ENCODE measurements at regions not wholly inside any gene's neighbourhood (a gene's known extent, or its start where the extent isn't known, plus 50 kb on each side); places are given as distances from the start of the nearest gene placed in this dataset.

GRCh38 chr5:4773827-4774317 is 366.3 kb upstream of the ADAMTS16 start:
- DNase-seq (ENCODE audit: low read depth in 1 of 2, low spot score in 1 of 2) = no peak
- Histone ChIP-seq H3K27ac (replicated peaks) (no peak overlapping the region), H3K27me3 (ENCODE audit: insufficient read depth, poor library complexity, severe bottlenecking) (no peaks in the 10 kb centered on the region), H3K4me3 (replicated peaks; ENCODE audit: insufficient read depth, low read length) (no peak overlapping the region)
- TF ChIP-seq CTCF (IDR thresholded peaks at IDR 0.05; ENCODE audit: insufficient read depth, low read length) = no peak
- no peak for TF ChIP-seq GABPA (IDR thresholded peaks at IDR 0.05; ENCODE audit: low read depth)
- no peak for TF ChIP-seq REST (IDR thresholded peaks at IDR 0.05; ENCODE audit: insufficient replicate concordance, low read depth)
- TF ChIP-seq SPI1 (IDR thresholded peaks at IDR 0.05; ENCODE audit: borderline replicate concordance, low read depth) = no peak
- no peak for TF ChIP-seq POLR2AphosphoS5 (IDR thresholded peaks at IDR 0.05; ENCODE audit: low read depth)

- DNase-seq (ENCODE audit: low read depth in 1 of 2, low spot score in 1 of 2) = no peak
- TF ChIP-seq GABPA (IDR thresholded peaks at IDR 0.05; ENCODE audit: low read depth) (no peak), POLR2AphosphoS5 (IDR thresholded peaks at IDR 0.05; ENCODE audit: low read depth) (no peak), REST (IDR thresholded peaks at IDR 0.05; ENCODE audit: insufficient replicate concordance, low read depth) (no peak), CTCF (IDR thresholded peaks at IDR 0.05; ENCODE audit: insufficient read depth, low read length) (no peak)
- no peak overlapping the region for H3K4me3 ChIP-seq (replicated peaks; ENCODE audit: insufficient read depth, low read length)
- no peaks in the 10 kb centered on the region for H3K27me3 ChIP-seq (ENCODE audit: insufficient read depth, poor library complexity, severe bottlenecking)
- no peak overlapping the region for H3K27ac ChIP-seq (replicated peaks)
Measured at GRCh38 chr5:4777435-4777834, 362.7 kb upstream of the ADAMTS16 start.

GRCh38 chr5:4780633-4781032 is 359.5 kb upstream of the ADAMTS16 start:
- no peak overlapping the region for H3K4me3 ChIP-seq (replicated peaks; ENCODE audit: insufficient read depth, low read length)
- H3K27ac ChIP-seq (replicated peaks) = no peak overlapping the region
- no peak for TF ChIP-seq REST (IDR thresholded peaks at IDR 0.05; ENCODE audit: insufficient replicate concordance, low read depth)
- no peak for TF ChIP-seq SPI1 (IDR thresholded peaks at IDR 0.05; ENCODE audit: borderline replicate concordance, low read depth)
- no peak for TF ChIP-seq POLR2AphosphoS5 (IDR thresholded peaks at IDR 0.05; ENCODE audit: low read depth)
- no peak for TF ChIP-seq CTCF (IDR thresholded peaks at IDR 0.05; ENCODE audit: insufficient read depth, low read length)
- no peak for TF ChIP-seq GABPA (IDR thresholded peaks at IDR 0.05; ENCODE audit: low read depth)
- H3K27me3 ChIP-seq (ENCODE audit: insufficient read depth, poor library complexity, severe bottlenecking) = no peaks in the 10 kb centered on the region
- no peak for DNase-seq (ENCODE audit: low read depth in 1 of 2, low spot score in 1 of 2)
